H9 (cell line): ENCODE measurements at regions not wholly inside any gene's neighbourhood (a gene's known extent, or its start where the extent isn't known, plus 50 kb on each side); places are given as distances from the start of the nearest gene placed in this dataset.

ENCODE experiments used
- DNase-seq: peaks from one replicate; pipeline ENCODE4 v3.0.0-alpha.2; 2017
- H2AFZ ChIP-seq: one replicate; pipeline ENCODE4 v1.6.1; 2013; ENCODE audit warnings: mild to moderate bottlenecking, low read length, control low read depth, moderate library complexity
- H2AK5ac ChIP-seq: 2 replicates; pipeline ENCODE4 v1.6.1; 2013; ENCODE audit warnings: low read length, control low read depth, mixed read lengths; ENCODE audit not compliant: insufficient read length
- H2BK120ac ChIP-seq: one replicate; pipeline ENCODE4 v1.6.1; 2013; ENCODE audit warnings: low read depth, mild to moderate bottlenecking, low read length, control low read depth, inconsistent platforms; ENCODE audit not compliant: poor library complexity, severe bottlenecking
- H2BK12ac ChIP-seq: 2 replicates; pipeline ENCODE4 v1.6.1; 2013; ENCODE audit warnings: low read length, control low read depth, mixed read lengths, low read depth; ENCODE audit not compliant: insufficient read length
- H2BK15ac ChIP-seq: 2 replicates; pipeline ENCODE4 v1.6.1; 2013; ENCODE audit warnings: low read depth, low read length, control low read depth
- H2BK20ac ChIP-seq: one replicate; pipeline ENCODE4 v1.6.1; 2013; ENCODE audit warnings: low read depth, mild to moderate bottlenecking, low read length, control low read depth, inconsistent platforms; ENCODE audit not compliant: poor library complexity, severe bottlenecking
- H2BK5ac ChIP-seq: 2 replicates; pipeline ENCODE4 v1.6.1; 2013; ENCODE audit warnings: low read length, control low read depth, mixed read lengths; ENCODE audit not compliant: insufficient read length
- H3K14ac ChIP-seq: 2 replicates; pipeline ENCODE4 v1.6.1; 2013; ENCODE audit warnings: low read length, control low read depth; ENCODE audit not compliant: insufficient read depth
- H3K18ac ChIP-seq: 2 replicates; pipeline ENCODE4 v1.6.1; 2013; ENCODE audit warnings: low read depth, mild to moderate bottlenecking, mixed read lengths, low read length, control low read depth; ENCODE audit not compliant: insufficient read length
- H3K23ac ChIP-seq: 2 replicates; pipeline ENCODE4 v1.6.1; 2013; ENCODE audit warnings: low read length, control low read depth, mixed read lengths, low read depth; ENCODE audit not compliant: insufficient read length
- H3K23me2 ChIP-seq: 2 replicates; pipeline ENCODE4 v1.6.1; 2013; ENCODE audit warnings: low read depth, mild to moderate bottlenecking, mixed read lengths, low read length, control low read depth; ENCODE audit not compliant: insufficient read length, poor library complexity, severe bottlenecking
- H3K27ac ChIP-seq: 2 replicates; pipeline ENCODE4 v1.5.1; 2013; ENCODE audit warnings: low read length, control low read depth, mixed read lengths, low read depth; ENCODE audit not compliant: insufficient read length
- H3K27me3 ChIP-seq: 2 replicates; pipeline ENCODE4 v1.6.1; 2013; ENCODE audit warnings: low read length, control low read depth, inconsistent platforms; ENCODE audit not compliant: insufficient read depth
- H3K4ac ChIP-seq: 2 replicates; pipeline ENCODE4 v1.6.1; 2013; ENCODE audit warnings: low read depth, mild to moderate bottlenecking, control low read depth, inconsistent platforms, low read length, moderate library complexity
- H3K4me1 ChIP-seq: 2 replicates; pipeline ENCODE4 v1.6.1; 2013; ENCODE audit warnings: low read length, control low read depth, inconsistent platforms; ENCODE audit not compliant: insufficient read depth
- H3K4me2 ChIP-seq: 2 replicates; pipeline ENCODE4 v1.6.1; 2013; ENCODE audit warnings: low read length, control low read depth, mixed read lengths; ENCODE audit not compliant: insufficient read length, insufficient read depth
- H3K56ac ChIP-seq: 2 replicates; pipeline ENCODE4 v1.6.1; 2013; ENCODE audit warnings: low read depth, mild to moderate bottlenecking, mixed read lengths, low read length, control low read depth; ENCODE audit not compliant: insufficient read length
- H3K79me1 ChIP-seq: 2 replicates; pipeline ENCODE4 v1.6.1; 2013; ENCODE audit warnings: low read depth, mild to moderate bottlenecking, moderate library complexity, low read length, control low read depth, inconsistent platforms; ENCODE audit not compliant: insufficient read depth, poor library complexity, severe bottlenecking
- H3K79me2 ChIP-seq: 2 replicates; pipeline ENCODE4 v1.6.1; 2013; ENCODE audit warnings: low read length, control low read depth, inconsistent platforms; ENCODE audit not compliant: insufficient read depth
- H3K9ac ChIP-seq: 2 replicates; pipeline ENCODE4 v1.6.1; 2013; ENCODE audit warnings: low read length, control low read depth, mixed read lengths; ENCODE audit not compliant: insufficient read length; ENCODE audit errors: extremely low read depth
- H3K9me3 ChIP-seq: one replicate; pipeline ENCODE4 v1.6.1; 2013; ENCODE audit warnings: low read depth, low read length, inconsistent platforms; ENCODE audit not compliant: control insufficient read depth
- H3T11ph ChIP-seq: one replicate; pipeline ENCODE4 v1.6.1; 2013; ENCODE audit warnings: mild to moderate bottlenecking, low read length, control low read depth, inconsistent platforms
- H4K20me1 ChIP-seq: one replicate; pipeline ENCODE4 v1.6.1; 2013; ENCODE audit not compliant: control insufficient read depth, insufficient read length, insufficient read depth
- H4K5ac ChIP-seq: 2 replicates; pipeline ENCODE4 v1.6.1; 2013; ENCODE audit warnings: low read depth, mild to moderate bottlenecking, mixed read lengths, low read length, control low read depth; ENCODE audit not compliant: insufficient read length
- H4K8ac ChIP-seq: replicated peaks from 2 replicates; pipeline ENCODE4 v1.6.1; 2013; ENCODE audit warnings: low read length, control low read depth, mixed read lengths, low read depth; ENCODE audit not compliant: insufficient read length
- H4K91ac ChIP-seq: 2 replicates; pipeline ENCODE4 v1.6.1; 2013; ENCODE audit warnings: low read depth, mild to moderate bottlenecking, moderate library complexity, mixed read lengths, low read length, control low read depth; ENCODE audit not compliant: insufficient read length
- H3K27ac Mint-ChIP-seq, 3 experiments: 2 replicates in 2 of 3; 3 replicates in 1 of 3; pipeline ENCODE4 v1.8.0; 2020 to 2021; ENCODE audit warnings: mixed read lengths in 3 of 3, mild to moderate bottlenecking in 1 of 3, moderate library complexity in 1 of 3
- H3K27me3 Mint-ChIP-seq: 2 replicates; pipeline ENCODE4 v1.8.0; 2021; ENCODE audit warnings: low read depth, mild to moderate bottlenecking, moderate library complexity, mixed read lengths
- H3K36me3 Mint-ChIP-seq, 3 experiments: 2 replicates in 2 of 3; 3 replicates in 1 of 3; pipeline ENCODE4 v1.8.0; 2020 to 2021; ENCODE audit warnings: low read depth in 3 of 3, mixed read lengths in 3 of 3; ENCODE audit not compliant: insufficient read depth in 1 of 3
- H3K4me1 Mint-ChIP-seq, 2 experiments: 2 replicates each; pipeline ENCODE4 v1.8.0; 2020; ENCODE audit warnings: mixed read lengths in 2 of 2
- H3K4me3 Mint-ChIP-seq, 2 experiments: 2 replicates in 1 of 2; 3 replicates in 1 of 2; pipeline ENCODE4 v1.8.0; 2020 to 2021; ENCODE audit warnings: mild to moderate bottlenecking in 2 of 2, mixed read lengths in 2 of 2, moderate library complexity in 1 of 2
- H3K9me3 Mint-ChIP-seq, 2 experiments: 2 replicates in 1 of 2; 3 replicates in 1 of 2; pipeline ENCODE4 v1.8.0; 2020; ENCODE audit warnings: mild to moderate bottlenecking in 2 of 2, mixed read lengths in 2 of 2, moderate library complexity in 1 of 2
- WGBS: extraction: QIAGEN DNeasy Blood & Tissue Kit; methylation state at CpG from one replicate; pipeline ENCODE4 v1.1.7; 2013; ENCODE audit warnings: missing lambda C conversion rate, low lambda C conversion rate, mixed read lengths; ENCODE audit not compliant: insufficient read length; ENCODE audit errors: extremely low coverage; 5-methylcytosine and 5-hydroxymethylcytosine counted together
- TF ChIP-seq, protein P1 (sequence below): fragments of 200-600 bp; sonication (generic); conservative IDR thresholded peaks from 3 replicates; pipeline ENCODE4 v1.8.0; 2021; ENCODE audit warnings: antibody characterized with exemption, mild to moderate bottlenecking

DNA sequence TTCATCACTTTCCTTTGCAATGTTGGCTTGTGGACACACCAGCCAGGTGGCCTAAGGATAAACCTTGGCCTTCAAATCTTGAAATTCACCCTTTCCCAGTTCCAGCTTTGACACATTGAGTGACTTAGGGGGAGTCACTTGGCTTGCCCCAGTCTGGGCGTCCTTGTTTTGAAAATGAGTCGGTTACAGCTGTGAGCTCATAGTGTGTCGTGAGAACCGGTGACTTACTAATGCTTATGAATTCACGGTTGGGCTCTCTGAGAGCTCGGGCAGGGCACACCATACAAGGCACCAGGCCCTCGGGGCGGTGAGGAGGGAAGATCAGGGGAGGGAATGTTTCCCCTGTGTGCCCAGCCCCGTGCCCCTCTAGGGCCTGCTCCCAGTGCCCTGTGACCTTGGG lies 126.9 kb upstream of the TMPRSS2 start:
- Mint-ChIP-seq H3K27ac (no peak overlapping the region), H3K27me3 (peaks cover 5% of the 10 kb centered on the region), H3K36me3 (no peaks in the 10 kb centered on the region; a peak in 2 of 7 replicates), H3K4me3 (no peak overlapping the region), H3K4me1 (peaks cover 0 to 12% of the 10 kb centered on the region in 2 experiments; a peak in 3 of 4 replicates), H3K9me3 (peaks cover 0 to 8% of the 10 kb centered on the region in 2 experiments; a peak in 3 of 5 replicates)
- Histone ChIP-seq H4K8ac (no peak overlapping the region), H3K27me3 (no peaks in the 10 kb centered on the region), H3T11ph (no peak overlapping the region), H3K4me1 (no peaks in the 10 kb centered on the region), H3K4ac (no peak overlapping the region), H4K91ac (no peak overlapping the region), H2BK20ac (no peak overlapping the region), H2AFZ (no peak overlapping the region), H2BK120ac (no peak overlapping the region), H3K56ac (no peak overlapping the region), H4K20me1 (no peaks in the 10 kb centered on the region), H3K4me2 (no peak overlapping the region), H2BK12ac (no peak overlapping the region), H3K23ac (no peak overlapping the region), H2BK5ac (no peak overlapping the region), H3K79me2 (no peaks in the 10 kb centered on the region), H2BK15ac (no peak overlapping the region), H3K79me1 (no peaks in the 10 kb centered on the region), H3K9ac (no peak overlapping the region), H3K27ac (no peak overlapping the region), H4K5ac (no peak overlapping the region), H3K14ac (no peak overlapping the region), H2AK5ac (no peak overlapping the region), H3K23me2 (no peaks in the 10 kb centered on the region), H3K18ac (no peak overlapping the region), H3K9me3 (no peaks in the 10 kb centered on the region)
- TF ChIP-seq, protein P1, sequence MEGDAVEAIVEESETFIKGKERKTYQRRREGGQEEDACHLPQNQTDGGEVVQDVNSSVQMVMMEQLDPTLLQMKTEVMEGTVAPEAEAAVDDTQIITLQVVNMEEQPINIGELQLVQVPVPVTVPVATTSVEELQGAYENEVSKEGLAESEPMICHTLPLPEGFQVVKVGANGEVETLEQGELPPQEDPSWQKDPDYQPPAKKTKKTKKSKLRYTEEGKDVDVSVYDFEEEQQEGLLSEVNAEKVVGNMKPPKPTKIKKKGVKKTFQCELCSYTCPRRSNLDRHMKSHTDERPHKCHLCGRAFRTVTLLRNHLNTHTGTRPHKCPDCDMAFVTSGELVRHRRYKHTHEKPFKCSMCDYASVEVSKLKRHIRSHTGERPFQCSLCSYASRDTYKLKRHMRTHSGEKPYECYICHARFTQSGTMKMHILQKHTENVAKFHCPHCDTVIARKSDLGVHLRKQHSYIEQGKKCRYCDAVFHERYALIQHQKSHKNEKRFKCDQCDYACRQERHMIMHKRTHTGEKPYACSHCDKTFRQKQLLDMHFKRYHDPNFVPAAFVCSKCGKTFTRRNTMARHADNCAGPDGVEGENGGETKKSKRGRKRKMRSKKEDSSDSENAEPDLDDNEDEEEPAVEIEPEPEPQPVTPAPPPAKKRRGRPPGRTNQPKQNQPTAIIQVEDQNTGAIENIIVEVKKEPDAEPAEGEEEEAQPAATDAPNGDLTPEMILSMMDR: no peak
- DNase-seq: no peak
- WGBS: no CpG with 5 or more reads among the region's 9 CpGs
